ENCODE measurements at regions not wholly inside any gene's neighbourhood (a gene's known extent, or its start where the extent isn't known, plus 50 kb on each side); places are given as distances from the start of the nearest gene placed in this dataset.
"Not testable (repeated sequence)": the region's sequence is repeated elsewhere in the genome, so short reads cannot be mapped to it uniquely, and the experiment has no call there.

GRCh38 chr6:96276305-96276704 lies 245.3 kb upstream of the UFL1 start:
- intact Hi-C loops (cut with micrococcal nuclease) = no loop called here

DNA sequence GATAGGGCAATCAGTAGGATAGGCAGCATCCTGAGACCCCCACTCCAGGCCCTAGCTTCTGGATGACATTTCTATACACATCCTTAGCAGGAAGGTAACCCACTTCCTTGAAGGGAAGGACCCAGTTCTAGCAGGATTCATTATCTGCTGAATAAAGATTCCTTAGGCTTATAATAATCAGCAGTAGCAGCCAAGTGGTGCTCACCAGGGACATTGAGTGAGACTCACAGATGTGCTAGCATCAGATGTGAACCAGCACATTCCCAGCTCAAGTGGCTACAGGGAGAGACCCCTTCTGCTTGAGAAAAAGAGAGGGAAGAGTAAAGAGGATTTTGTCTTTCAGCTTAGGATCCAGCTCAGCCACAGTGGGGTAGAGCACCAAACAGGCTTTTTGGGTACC lies 244.8 kb upstream of the UFL1 start:
- intact Hi-C loops (cut with micrococcal nuclease) = no loop called here

- intact Hi-C loops (cut with micrococcal nuclease) = no loop called here
These were observed 242.5 kb upstream of the UFL1 start for GRCh38 chr6:96279084-96279483.

- intact Hi-C loops (cut with micrococcal nuclease) = no loop called here
These were observed 235.1 kb upstream of the UFL1 start for GRCh38 chr6:96286503-96286902.

DNA sequence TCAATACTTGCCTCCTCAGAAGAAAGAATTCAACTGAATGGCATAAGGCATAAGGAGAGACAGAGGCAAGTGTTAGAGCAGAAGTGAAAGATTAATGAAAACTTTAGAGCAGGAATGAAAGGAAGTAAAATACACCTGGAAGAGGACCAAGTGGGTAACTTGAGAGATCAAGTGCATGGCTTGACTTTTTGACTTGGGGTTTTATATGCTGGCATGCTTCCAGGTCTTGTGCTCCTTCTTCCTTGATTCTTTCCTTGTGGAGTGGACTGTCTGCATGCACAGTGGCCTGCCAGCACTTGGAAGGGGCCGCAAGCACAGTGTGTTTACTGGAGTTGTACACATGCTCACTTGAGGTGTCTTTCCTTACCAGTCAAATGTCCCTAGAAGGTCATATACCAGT lies 222.1 kb upstream of the UFL1 start:
- intact Hi-C loops (cut with micrococcal nuclease) = no loop called here

DNA sequence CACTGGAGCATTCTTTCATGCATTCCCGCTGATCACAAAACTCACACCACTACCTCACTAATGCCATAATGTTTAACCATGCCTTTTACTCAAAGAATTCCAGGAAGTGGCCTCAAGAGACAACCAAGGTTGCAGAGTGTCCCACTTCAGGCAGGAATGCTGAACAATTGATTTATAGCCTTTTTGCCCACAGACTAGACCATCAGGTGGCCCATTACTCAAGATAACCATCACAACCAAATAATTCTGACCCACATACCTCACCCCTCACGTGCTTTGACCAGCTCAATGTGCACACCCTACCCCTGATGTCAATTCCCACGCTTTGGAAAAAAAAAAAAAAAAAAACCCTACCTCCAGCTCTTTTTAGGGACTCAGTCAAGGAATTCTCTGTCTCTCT lies 220.6 kb upstream of the UFL1 start:
- intact Hi-C loops (cut with micrococcal nuclease) = no loop called here

DNA sequence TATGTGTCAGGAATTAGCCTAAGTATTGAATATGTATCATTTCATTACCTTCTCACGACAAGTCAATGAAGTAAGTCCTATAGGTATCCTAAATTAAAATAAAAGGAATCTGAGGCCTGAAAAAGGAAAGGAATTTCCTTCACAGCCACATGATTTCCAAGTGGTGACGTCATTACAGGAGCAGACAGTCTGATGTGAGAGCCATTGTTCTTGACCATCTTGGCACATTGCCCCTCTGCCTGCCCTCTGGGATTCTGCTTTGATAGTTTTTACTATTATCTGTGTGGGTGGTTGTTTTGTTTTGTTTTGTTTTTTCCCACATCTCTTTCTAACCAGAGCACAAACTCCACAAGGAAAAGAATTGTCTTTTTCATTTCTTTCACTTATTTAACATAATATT lies 219.8 kb upstream of the UFL1 start:
- intact Hi-C loops (cut with micrococcal nuclease) = no loop called here

- intact Hi-C loops (cut with micrococcal nuclease) = no loop called here
These were observed 218.6 kb upstream of the UFL1 start for GRCh38 chr6:96302991-96303390.

DNA sequence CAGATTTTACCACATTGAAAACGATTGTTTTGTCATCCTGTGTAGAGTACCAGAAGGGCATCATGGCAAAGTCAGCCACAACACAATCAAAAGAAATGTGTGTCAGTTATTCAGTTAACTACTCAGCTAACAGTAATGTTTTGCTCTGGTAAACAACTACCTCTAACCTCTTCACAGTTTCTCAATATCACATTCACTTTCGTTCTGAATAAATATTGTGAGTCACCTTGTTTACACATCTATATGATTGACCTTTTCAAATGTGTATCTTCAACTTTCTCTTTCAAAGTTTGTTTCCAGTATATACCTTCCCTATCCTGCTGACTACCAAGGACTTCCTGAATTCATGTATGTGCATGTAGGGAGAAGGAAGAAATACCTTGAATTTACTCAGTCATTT lies 216.6 kb upstream of the UFL1 start:
- intact Hi-C loops (cut with micrococcal nuclease) = no loop called here

GRCh38 chr6:96330884-96331283 lies 190.7 kb upstream of the UFL1 start:
- intact Hi-C loops (cut with micrococcal nuclease) = no loop called here

DNA sequence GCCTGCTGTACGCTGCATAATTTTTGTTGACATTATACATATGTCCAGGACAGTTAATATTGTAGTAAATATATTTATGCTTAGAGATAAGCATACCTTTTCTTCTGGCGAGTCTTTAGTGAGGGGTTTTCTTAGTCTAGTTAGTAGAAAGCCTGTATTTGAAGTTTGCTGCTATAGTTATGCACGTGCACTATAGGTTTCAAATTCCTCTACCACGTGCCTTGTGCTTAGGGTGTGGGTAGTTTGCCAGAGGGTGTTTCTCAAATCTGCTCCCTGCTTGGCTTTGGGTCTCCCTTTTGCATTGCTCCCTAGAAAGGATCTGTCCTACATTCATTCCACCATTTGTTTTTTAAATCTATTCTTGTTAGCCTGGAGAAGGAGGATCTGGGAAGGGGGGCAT lies 181.4 kb upstream of the UFL1 start:
- intact Hi-C loops (cut with micrococcal nuclease) = no loop called here

- intact Hi-C loops (cut with micrococcal nuclease) = no loop called here
These were observed 176.1 kb upstream of the UFL1 start for GRCh38 chr6:96345501-96345900.

DNA sequence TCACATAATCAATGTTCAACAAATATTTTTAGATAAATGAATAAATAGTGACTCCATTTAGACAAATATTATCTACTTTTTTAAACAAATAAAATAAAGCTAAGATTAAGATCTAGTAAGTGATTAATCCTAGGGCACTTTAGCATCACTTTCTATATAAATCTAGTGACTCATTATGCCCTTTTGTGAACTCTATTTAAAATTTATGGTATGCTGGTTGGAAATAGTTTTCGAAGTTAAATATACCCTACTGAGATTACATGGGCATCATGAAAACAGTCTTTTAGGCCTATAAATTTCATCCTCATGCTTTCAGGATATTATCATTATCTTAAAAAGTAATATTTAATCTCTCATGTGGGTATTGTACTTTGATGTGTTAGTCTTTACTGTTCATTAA lies 140.4 kb upstream of the UFL1 start:
- intact Hi-C loops (cut with micrococcal nuclease) = no loop called here

GRCh38 chr6:96391776-96392360 lies 129.7 kb upstream of the UFL1 start:
- intact Hi-C loops (cut with micrococcal nuclease) = loop anchor here (5.0 kb wide), 1 partner anchor 75 kb away; no protein-coding TSS in a partner anchor

DNA sequence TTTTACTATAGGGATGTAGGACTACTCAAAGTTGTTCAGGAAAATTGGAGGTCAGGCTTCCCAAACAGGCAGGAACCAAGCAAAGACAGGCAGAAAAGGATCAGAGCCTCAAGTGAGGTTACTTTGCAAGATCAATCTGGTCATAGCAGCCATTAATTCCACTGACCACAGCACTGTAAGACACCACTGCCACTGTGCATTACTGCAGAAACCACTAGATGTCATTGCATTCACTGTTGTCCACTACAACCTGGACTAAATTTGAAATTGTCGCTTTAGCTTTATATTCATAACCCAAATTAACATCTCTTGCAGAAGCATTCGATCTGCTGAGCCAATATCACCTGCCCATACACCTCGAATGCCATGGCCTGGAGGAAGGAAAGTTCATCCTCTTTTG lies 126.9 kb upstream of the UFL1 start:
- intact Hi-C loops (cut with micrococcal nuclease) = loop anchor here (5.0 kb wide), 1 partner anchor 73 kb away; no protein-coding TSS in a partner anchor

DNA sequence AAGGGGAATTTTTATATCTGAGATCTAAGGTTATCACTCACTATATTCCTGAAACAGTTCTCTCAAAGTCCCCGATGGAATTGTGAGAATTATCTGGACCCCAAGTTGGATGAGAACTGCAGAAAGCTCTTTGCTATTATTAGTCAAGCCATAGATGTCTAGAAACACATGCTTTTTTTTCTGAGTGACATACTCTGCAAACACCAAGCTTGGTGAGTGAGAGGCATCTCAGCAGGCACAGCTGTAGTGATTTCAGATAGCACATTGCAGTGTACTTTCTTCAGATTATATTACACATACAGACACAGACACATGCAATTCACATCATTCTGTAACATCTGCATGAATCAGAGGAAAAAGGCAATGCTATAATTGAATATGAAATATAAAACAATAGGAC lies 111.1 kb upstream of the UFL1 start:
- intact Hi-C loops (cut with micrococcal nuclease) = no loop called here

GRCh38 chr6:96420294-96420693 lies 101.3 kb upstream of the UFL1 start:
- intact Hi-C loops (cut with micrococcal nuclease) = no loop called here

DNA sequence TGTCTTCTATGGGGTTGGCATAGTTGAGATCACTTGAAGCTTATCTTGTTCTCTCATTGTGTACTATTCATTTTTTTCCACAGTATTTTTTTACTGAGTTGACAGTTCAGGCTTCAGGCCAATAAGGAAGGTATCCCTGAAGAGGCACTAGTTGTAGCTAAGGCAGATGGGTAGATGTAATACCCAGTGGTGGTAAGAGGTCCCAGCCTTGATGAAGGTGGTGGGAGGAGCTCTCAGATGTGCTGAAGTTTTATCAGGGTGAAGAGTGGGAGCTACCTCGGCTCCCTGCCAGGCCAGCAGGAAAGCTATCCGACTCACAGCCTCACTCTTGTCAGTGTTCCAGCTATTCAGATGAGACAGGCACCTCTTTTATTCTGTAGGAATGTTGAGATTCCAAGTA lies 87.7 kb upstream of the UFL1 start:
- intact Hi-C loops (cut with micrococcal nuclease) = no loop called here

DNA sequence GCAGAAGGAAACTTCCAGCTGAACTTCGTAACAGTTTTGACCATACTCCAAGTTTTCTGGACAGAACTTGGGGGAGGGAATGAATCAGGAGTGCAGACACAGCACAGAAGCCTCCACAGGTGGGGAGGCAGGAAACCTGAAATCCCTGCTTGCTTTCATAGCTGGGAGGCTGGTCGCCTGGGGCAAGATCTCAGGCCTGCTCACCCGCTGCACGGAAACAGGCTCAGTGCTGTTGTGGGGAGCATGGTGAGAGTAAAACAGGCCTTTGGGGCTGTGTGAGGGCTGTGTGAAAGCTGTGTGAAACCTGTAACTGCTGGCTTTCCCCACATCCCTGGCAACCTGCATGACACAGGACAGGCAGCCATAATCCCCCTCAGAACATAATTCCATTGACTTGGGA lies 85.2 kb upstream of the UFL1 start:
- intact Hi-C loops (cut with micrococcal nuclease) = no loop called here

DNA sequence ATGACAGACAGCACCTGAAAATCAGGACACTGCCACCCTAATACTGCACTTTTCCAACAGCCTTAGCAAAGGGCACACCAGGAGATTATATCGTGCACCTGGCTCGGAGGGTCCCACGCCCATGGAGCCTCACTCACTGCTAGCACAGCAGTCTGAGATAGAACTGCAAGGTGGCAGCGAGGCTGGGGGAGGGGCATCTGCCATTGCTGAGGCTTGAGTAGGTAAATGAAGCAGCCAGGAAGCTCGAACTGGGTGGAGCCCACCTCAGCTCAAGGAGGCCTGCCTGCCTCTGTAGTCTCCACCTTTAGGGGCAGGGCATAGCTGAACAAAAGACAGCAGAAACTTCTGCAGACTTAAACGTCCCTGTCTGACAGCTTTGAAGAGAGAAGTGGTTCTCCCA lies 84.4 kb upstream of the UFL1 start:
- intact Hi-C loops (cut with micrococcal nuclease) = not testable (repeated sequence)

GRCh38 chr6:96450082-96450769 lies 71.4 kb upstream of the UFL1 start:
- intact Hi-C loops (cut with micrococcal nuclease) = no loop called here

DNA sequence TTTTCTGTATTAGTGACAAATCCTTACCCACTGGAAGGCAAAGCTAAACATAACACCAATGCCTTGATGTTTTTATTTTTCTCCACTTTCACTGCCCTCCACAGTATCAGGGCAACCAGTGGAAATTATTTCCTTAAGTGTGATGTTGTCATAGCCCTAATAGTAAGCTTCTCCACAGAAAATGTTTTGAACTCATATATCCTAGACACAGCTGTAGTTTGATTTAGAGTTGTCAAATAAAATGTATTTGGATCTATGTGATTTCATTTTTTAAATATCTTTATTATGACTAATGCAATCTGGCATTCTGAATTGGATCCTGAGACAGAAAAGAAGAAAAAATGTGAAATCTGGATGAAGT lies 70.9 kb upstream of the UFL1 start:
- intact Hi-C loops (cut with micrococcal nuclease) = no loop called here

DNA sequence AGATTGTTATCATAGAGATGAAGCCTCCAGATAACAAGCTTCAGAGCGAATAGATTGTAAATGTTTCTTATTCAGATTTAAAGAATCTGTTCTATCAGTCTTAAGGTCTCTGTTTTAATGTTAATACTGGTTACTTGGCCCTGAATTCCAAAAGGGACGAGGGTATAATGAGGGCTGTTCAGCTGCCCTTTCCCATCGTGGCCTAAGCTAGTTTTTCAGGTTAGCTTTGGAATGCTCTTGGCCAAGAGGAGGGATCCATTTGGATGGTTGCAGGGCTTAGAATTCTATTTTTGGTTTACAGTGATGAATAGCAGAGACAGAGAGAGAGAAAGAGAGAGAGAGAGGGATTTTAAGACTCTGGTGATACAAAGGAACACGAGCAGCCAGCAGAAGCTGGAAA lies 62.8 kb upstream of the UFL1 start:
- intact Hi-C loops (cut with micrococcal nuclease) = no loop called here

Measured in T-helper 2 cell treated with Interferon-gamma antibody and Interleukin-4, amounts not matched to agents 100 ng/mL and 5 ng/mL, for 36 hours (primary cell).